T-cell (primary cell): ENCODE measurements at regions not wholly inside any gene's neighbourhood (a gene's known extent, or its start where the extent isn't known, plus 50 kb on each side); places are given as distances from the start of the nearest gene placed in this dataset.

Experiments
- ATAC-seq, 4 experiments: fragments of 200-7000 bp in 3 of 4; fragments of 150-1000 bp in 1 of 4; cut with Tn5 transposase; replicated peaks in 1 of 4; 1 replicate in 3 of 4; 2 replicates in 1 of 4; pipeline ENCODE4 v1.10.0; 2021; ENCODE audit warnings: moderate library complexity in 3 of 4, mild to moderate bottlenecking in 2 of 4, moderate number of reproducible peaks in 1 of 4
- CTCF ChIA-PET, 2 donors: fragments of 300-600 bp; sonication (Branson Sonifier 250); formaldehyde crosslinking; loops; one replicate each; lab custom pipeline; 2022; ENCODE audit warnings: antibody characterized with exemption in 2 of 2; lab: Charles Lee
- POLR2A ChIA-PET, 2 donors: fragments of 300-600 bp; sonication (Branson Sonifier 250); formaldehyde crosslinking; loops; one replicate each; lab custom pipeline; 2022; ENCODE audit warnings: antibody characterized with exemption in 2 of 2; lab: Charles Lee
- DNase-seq, 35 experiments: peaks; one replicate each; pipeline versions ENCODE4 v3.0.0 to v3.0.0-alpha.2; 2013 to 2023
- H3K27ac ChIP-seq: one replicate; pipeline ENCODE4 v1.5.1; 2013; ENCODE audit warnings: low read length
- H3K27me3 ChIP-seq, 2 experiments: replicated peaks in 1 of 2; 1 replicate in 1 of 2; 2 replicates in 1 of 2; pipeline versions ENCODE4 v1.6.1 to v1.7.0; 2013; ENCODE audit warnings: low read length in 1 of 2, mixed read lengths in 1 of 2; ENCODE audit not compliant: control insufficient read depth in 2 of 2, insufficient read depth in 2 of 2; ENCODE audit errors: extremely low read depth in 1 of 2
- H3K36me3 ChIP-seq, 2 donors: 1 replicate in 1 of 2; 2 replicates in 1 of 2; pipeline versions ENCODE4 v1.6.1 to v1.7.0; 2013; ENCODE audit warnings: low read length in 1 of 2; ENCODE audit not compliant: control insufficient read depth in 2 of 2, insufficient read depth in 1 of 2; ENCODE audit errors: extremely low read depth in 1 of 2
- H3K4me1 ChIP-seq, 2 experiments: 1 replicate in 1 of 2; 2 replicates in 1 of 2; pipeline versions ENCODE4 v1.6.1 to v1.7.0; 2013; ENCODE audit warnings: low read length in 2 of 2, mixed read lengths in 1 of 2; ENCODE audit not compliant: insufficient read depth in 2 of 2, control insufficient read depth in 1 of 2; ENCODE audit errors: extremely low read depth in 1 of 2
- H3K4me3 ChIP-seq, 2 donors: 1 replicate in 1 of 2; 2 replicates in 1 of 2; pipeline versions ENCODE4 v1.5.1 to v1.7.0; 2013; ENCODE audit warnings: mild to moderate bottlenecking in 2 of 2, low read length in 1 of 2, moderate library complexity in 1 of 2; ENCODE audit not compliant: control insufficient read depth in 1 of 2; ENCODE audit errors: extremely low read depth in 1 of 2
- H3K9me3 ChIP-seq: 2 replicates; pipeline ENCODE4 v1.7.0; 2013
- H3K27ac Mint-ChIP-seq, 2 donors: one replicate each; pipeline ENCODE4 v1.8.0; 2020 to 2021; ENCODE audit warnings: mild to moderate bottlenecking in 2 of 2, mixed read lengths in 2 of 2
- H3K27me3 Mint-ChIP-seq, 2 donors: one replicate each; pipeline ENCODE4 v1.8.0; 2021 to 2022; ENCODE audit warnings: mixed read lengths in 2 of 2
- H3K36me3 Mint-ChIP-seq: one replicate; pipeline ENCODE4 v1.8.0; 2021; ENCODE audit warnings: mixed read lengths
- H3K4me1 Mint-ChIP-seq, 3 donors: one replicate each; pipeline ENCODE4 v1.8.0; 2020 to 2022; ENCODE audit warnings: mixed read lengths in 3 of 3, mild to moderate bottlenecking in 1 of 3
- H3K4me3 Mint-ChIP-seq, 3 donors: one replicate each; pipeline ENCODE4 v1.8.0; 2020 to 2022; ENCODE audit warnings: mild to moderate bottlenecking in 3 of 3, mixed read lengths in 3 of 3, moderate library complexity in 3 of 3
- H3K9me3 Mint-ChIP-seq, 3 donors: one replicate each; pipeline ENCODE4 v1.8.0; 2020 to 2022; ENCODE audit warnings: mixed read lengths in 3 of 3
- WGBS: methylation state at CpG from one replicate; pipeline ENCODE4 v1.1.5; 2013; ENCODE audit warnings: missing lambda C conversion rate; ENCODE audit not compliant: insufficient coverage; 5-methylcytosine and 5-hydroxymethylcytosine counted together

- Histone ChIP-seq H3K9me3 (no peaks in the 10 kb centered on the region), H3K4me1 (no peaks in the 10 kb centered on the region), H3K27me3 (no peaks in the 10 kb centered on the region), H3K36me3 (no peaks in the 10 kb centered on the region), H3K4me3 (no peak overlapping the region), H3K27ac (no peak overlapping the region)
- Mint-ChIP-seq H3K36me3 (no peaks in the 10 kb centered on the region), H3K4me1 (no peaks in the 10 kb centered on the region), H3K27ac (no peak overlapping the region), H3K4me3 (no peak overlapping the region), H3K9me3 (peaks cover 2 to 21% (median 3%) of the 10 kb centered on the region in 3 donors), H3K27me3 (no peaks in the 10 kb centered on the region)
- ChIA-PET POLR2A (no interaction called here), CTCF (no interaction called here)
- no peak for DNase-seq
- ATAC-seq: no peak
- WGBS: no CpG with 5 or more reads among the region's 1 CpG
These were observed 340.3 kb downstream of the SEC16B start for GRCh38 chr1:177629526-177629925.

DNA sequence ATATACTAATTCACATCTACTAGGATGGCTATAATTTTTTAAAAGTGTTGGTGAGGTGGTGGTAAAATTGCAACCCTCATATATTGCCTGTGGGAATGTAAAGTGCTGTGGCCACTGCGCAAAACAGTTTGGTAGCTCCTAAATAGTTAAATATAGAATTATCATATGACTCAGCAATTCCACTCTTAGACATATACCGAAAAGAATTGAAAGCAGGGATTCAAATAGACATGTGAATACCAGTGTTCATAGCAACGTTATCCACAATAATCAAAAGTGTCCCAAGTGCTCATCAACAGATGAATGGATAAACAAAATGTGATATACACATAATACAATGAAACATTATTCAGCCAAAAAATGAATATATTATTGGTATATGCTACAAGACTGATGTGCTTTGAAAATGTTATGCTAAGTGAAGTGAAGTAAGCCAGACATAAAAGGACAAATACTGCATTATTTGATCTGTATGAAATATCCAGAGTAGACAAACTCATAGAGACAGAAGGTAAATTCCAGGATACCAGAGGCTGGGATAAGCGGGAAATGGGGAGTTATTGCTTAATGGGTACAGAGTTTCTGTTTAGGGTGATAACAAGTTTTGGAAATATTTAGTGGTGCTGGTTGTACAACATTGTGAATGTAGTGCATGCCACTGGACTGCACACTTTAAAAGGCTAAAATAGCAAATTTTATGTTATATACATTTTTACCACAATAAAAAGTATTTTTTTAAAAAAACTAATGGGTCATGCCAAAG lies 342.5 kb downstream of the SEC16B start:
- no peaks in the 10 kb centered on the region for H3K4me1 ChIP-seq
- ChIA-PET POLR2A (no interaction called here), CTCF (no interaction called here)
- H3K27me3 ChIP-seq: no peaks in the 10 kb centered on the region
- H3K9me3 ChIP-seq: no peaks in the 10 kb centered on the region
- no peak for ATAC-seq
- no peak for DNase-seq
- no peaks in the 10 kb centered on the region for H3K4me1 Mint-ChIP-seq
- H3K4me3 ChIP-seq: no peak overlapping the region
- no peak overlapping the region for H3K27ac Mint-ChIP-seq
- no peaks in the 10 kb centered on the region for H3K36me3 ChIP-seq
- H3K9me3 Mint-ChIP-seq: peaks cover 4 to 18% (median 11%) of the 10 kb centered on the region in 3 donors
- no peak overlapping the region for H3K27ac ChIP-seq
- H3K4me3 Mint-ChIP-seq: no peak overlapping the region
- 88% methylated on average over 1 of the region's 4 CpGs for WGBS
- no peaks in the 10 kb centered on the region for H3K27me3 Mint-ChIP-seq
- H3K36me3 Mint-ChIP-seq: no peaks in the 10 kb centered on the region

DNA sequence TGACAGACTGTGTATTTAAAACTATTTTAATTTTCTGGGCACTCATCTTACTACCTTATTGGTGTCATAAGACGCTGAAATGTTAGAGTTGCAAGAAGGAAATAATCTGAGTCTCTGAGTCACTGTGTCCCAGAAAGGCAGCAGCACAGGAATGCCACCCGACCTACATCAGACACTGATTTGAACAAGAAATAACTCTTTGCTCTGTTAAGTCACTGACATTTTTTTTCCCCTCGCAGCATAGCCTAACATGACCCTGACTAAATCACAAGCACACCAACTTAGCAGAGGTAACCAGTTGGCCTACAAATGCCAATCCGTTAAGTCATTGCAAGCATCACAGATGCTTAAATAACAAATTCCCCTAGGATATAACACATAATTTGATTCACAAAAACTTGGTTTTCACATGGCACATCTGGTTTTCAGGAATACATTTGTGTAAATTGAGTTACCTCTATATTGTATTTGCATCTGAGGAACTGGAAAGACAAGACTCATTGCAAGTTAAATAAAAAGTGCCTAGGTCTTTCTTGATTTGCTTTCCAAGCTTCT lies 349.1 kb downstream of the SEC16B start:
- Mint-ChIP-seq H3K9me3 (peaks cover 4 to 16% (median 11%) of the 10 kb centered on the region in 3 donors), H3K4me3 (no peak overlapping the region), H3K27me3 (no peaks in the 10 kb centered on the region), H3K27ac (no peak overlapping the region), H3K4me1 (no peaks in the 10 kb centered on the region), H3K36me3 (no peaks in the 10 kb centered on the region)
- ChIA-PET CTCF (no interaction called here), POLR2A (no interaction called here)
- Histone ChIP-seq H3K36me3 (no peaks in the 10 kb centered on the region), H3K4me1 (no peaks in the 10 kb centered on the region), H3K27me3 (no peaks in the 10 kb centered on the region), H3K27ac (no peak overlapping the region), H3K9me3 (no peaks in the 10 kb centered on the region), H3K4me3 (no peak overlapping the region)
- WGBS: 78% methylated on average over 1 of the region's 4 CpGs
- DNase-seq (no peak), ATAC-seq (no peak)

- H3K27me3 ChIP-seq: no peaks in the 10 kb centered on the region
- Mint-ChIP-seq H3K9me3 (peaks cover 0 to 12% (median 2%) of the 10 kb centered on the region in 3 donors), H3K27me3 (no peaks in the 10 kb centered on the region), H3K36me3 (no peaks in the 10 kb centered on the region), H3K27ac (no peak overlapping the region), H3K4me1 (no peaks in the 10 kb centered on the region), H3K4me3 (no peak overlapping the region)
- 56% methylated on average over 1 of the region's 3 CpGs for WGBS
- ChIA-PET CTCF (no interaction called here), POLR2A (no interaction called here)
- H3K9me3 ChIP-seq: no peaks in the 10 kb centered on the region
- H3K4me1 ChIP-seq: no peaks in the 10 kb centered on the region
- H3K4me3 ChIP-seq: no peak overlapping the region
- no peak overlapping the region for H3K27ac ChIP-seq
- DNase-seq: no peak
- ATAC-seq: no peak
- no peaks in the 10 kb centered on the region for H3K36me3 ChIP-seq
These were observed 354.6 kb downstream of the SEC16B start for GRCh38 chr1:177615251-177615650.

DNA sequence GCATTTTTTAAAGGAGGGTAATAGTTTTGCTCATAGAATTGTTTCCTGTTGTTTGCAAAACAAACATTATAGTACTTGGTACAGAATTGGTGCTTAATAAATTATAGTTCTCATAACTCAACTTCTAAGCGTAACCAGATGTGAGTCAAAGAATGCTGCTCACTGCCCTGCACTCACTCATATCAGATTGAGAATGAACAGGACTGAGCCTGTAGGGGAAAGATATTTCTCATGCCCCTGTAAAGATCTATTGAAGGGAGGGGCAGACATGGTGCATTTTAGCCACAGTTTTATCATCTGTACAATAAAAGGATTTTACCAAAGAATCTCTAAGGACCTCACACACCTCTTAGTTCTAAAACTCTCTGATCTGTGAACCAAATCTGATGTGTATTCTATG lies 358.5 kb downstream of the SEC16B start:
- no peaks in the 10 kb centered on the region for H3K4me1 ChIP-seq
- Mint-ChIP-seq H3K27me3 (no peaks in the 10 kb centered on the region), H3K36me3 (no peaks in the 10 kb centered on the region), H3K9me3 (peaks cover 0 to 8% (median 2%) of the 10 kb centered on the region in 3 donors), H3K27ac (no peak overlapping the region), H3K4me3 (no peak overlapping the region), H3K4me1 (no peaks in the 10 kb centered on the region)
- H3K9me3 ChIP-seq: no peaks in the 10 kb centered on the region
- ChIA-PET CTCF (no interaction called here), POLR2A (no interaction called here)
- no peaks in the 10 kb centered on the region for H3K27me3 ChIP-seq
- no peak for ATAC-seq
- WGBS: no CpG with 5 or more reads among the region's 1 CpG
- no peak for DNase-seq
- no peak overlapping the region for H3K27ac ChIP-seq
- H3K4me3 ChIP-seq: no peak overlapping the region
- H3K36me3 ChIP-seq: no peaks in the 10 kb centered on the region

DNA sequence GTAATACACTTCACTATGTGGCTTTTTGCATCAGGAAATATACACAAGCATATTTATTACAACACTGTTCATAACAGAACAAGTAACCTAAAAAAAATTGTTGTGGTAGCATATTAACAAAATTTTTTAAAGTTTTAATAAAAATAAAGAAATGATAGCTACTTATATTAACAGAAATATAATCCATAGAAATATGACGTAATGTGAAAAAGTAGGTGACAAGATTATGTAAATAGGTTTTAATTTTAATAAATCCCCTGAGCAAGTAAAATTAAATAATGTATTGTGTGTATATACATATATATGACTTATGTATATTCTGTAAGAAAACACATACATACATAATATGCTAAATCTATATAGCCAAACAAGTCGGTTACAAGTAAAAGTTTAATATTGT lies 359.9 kb downstream of the SEC16B start:
- H3K27me3 Mint-ChIP-seq: no peaks in the 10 kb centered on the region
- Histone ChIP-seq H3K36me3 (no peaks in the 10 kb centered on the region), H3K27ac (no peak overlapping the region), H3K27me3 (no peaks in the 10 kb centered on the region), H3K9me3 (no peaks in the 10 kb centered on the region), H3K4me3 (no peak overlapping the region), H3K4me1 (no peaks in the 10 kb centered on the region)
- H3K27ac Mint-ChIP-seq: no peak overlapping the region
- DNase-seq (no peak), ATAC-seq (no peak)
- WGBS: no CpG with 5 or more reads among the region's 2 CpGs
- ChIA-PET POLR2A (interaction anchor here in 1 of 2 donors (0.6 kb wide), 1 partner anchor 82 kb away, joined by 3 read pairs; no protein-coding TSS in a partner anchor), CTCF (no interaction called here)
- H3K4me3 Mint-ChIP-seq: no peak overlapping the region
- H3K36me3 Mint-ChIP-seq: no peaks in the 10 kb centered on the region
- peaks cover 3 to 7% (median 4%) of the 10 kb centered on the region in 3 donors for H3K9me3 Mint-ChIP-seq
- H3K4me1 Mint-ChIP-seq: no peaks in the 10 kb centered on the region
